ENCODE measurements at regions not wholly inside any gene's neighbourhood (a gene's known extent, or its start where the extent isn't known, plus 50 kb on each side); places are given as distances from the start of the nearest gene placed in this dataset.

DNA sequence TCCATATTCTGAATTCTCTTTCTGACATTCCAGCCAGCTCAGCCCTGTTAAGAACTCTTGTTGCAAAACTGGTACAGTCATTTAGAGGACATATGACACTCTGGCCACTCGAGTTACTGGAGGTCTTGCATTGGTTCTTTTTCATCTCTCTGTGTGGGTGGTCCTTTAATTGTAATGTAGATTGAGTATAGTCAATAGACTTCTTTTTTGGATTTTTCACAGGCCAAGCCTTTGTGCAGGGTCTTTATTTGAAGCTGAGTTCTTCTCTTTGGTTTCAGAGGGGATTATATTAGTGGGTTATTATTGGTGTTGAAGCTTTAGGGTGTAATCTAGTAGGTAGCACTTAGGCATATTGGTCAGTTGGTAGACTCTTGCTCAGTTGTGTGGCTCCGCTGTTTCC lies 118.0 kb upstream of the GIMD1 start:
- TF ChIP-seq, protein P1, sequence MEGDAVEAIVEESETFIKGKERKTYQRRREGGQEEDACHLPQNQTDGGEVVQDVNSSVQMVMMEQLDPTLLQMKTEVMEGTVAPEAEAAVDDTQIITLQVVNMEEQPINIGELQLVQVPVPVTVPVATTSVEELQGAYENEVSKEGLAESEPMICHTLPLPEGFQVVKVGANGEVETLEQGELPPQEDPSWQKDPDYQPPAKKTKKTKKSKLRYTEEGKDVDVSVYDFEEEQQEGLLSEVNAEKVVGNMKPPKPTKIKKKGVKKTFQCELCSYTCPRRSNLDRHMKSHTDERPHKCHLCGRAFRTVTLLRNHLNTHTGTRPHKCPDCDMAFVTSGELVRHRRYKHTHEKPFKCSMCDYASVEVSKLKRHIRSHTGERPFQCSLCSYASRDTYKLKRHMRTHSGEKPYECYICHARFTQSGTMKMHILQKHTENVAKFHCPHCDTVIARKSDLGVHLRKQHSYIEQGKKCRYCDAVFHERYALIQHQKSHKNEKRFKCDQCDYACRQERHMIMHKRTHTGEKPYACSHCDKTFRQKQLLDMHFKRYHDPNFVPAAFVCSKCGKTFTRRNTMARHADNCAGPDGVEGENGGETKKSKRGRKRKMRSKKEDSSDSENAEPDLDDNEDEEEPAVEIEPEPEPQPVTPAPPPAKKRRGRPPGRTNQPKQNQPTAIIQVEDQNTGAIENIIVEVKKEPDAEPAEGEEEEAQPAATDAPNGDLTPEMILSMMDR (IDR thresholded peaks at IDR 0.05) = no peak
- TF ChIP-seq EZH2 (IDR thresholded peaks at IDR 0.05) (no peak), EZH2phosphoT487 (IDR thresholded peaks at IDR 0.05) (no peak)

Data from neural progenitor cell (in vitro differentiated cells).